H9 (cell line): ENCODE measurements at regions not wholly inside any gene's neighbourhood (a gene's known extent, or its start where the extent isn't known, plus 50 kb on each side); places are given as distances from the start of the nearest gene placed in this dataset.

ENCODE experiments used
- DNase-seq: peaks from one replicate; pipeline ENCODE4 v3.0.0-alpha.2; 2017
- H2AFZ ChIP-seq: one replicate; pipeline ENCODE4 v1.6.1; 2013; ENCODE audit warnings: mild to moderate bottlenecking, low read length, control low read depth, moderate library complexity
- H2AK5ac ChIP-seq: 2 replicates; pipeline ENCODE4 v1.6.1; 2013; ENCODE audit warnings: low read length, control low read depth, mixed read lengths; ENCODE audit not compliant: insufficient read length
- H2BK120ac ChIP-seq: one replicate; pipeline ENCODE4 v1.6.1; 2013; ENCODE audit warnings: low read depth, mild to moderate bottlenecking, low read length, control low read depth, inconsistent platforms; ENCODE audit not compliant: poor library complexity, severe bottlenecking
- H2BK12ac ChIP-seq: 2 replicates; pipeline ENCODE4 v1.6.1; 2013; ENCODE audit warnings: low read length, control low read depth, mixed read lengths, low read depth; ENCODE audit not compliant: insufficient read length
- H2BK15ac ChIP-seq: 2 replicates; pipeline ENCODE4 v1.6.1; 2013; ENCODE audit warnings: low read depth, low read length, control low read depth
- H2BK20ac ChIP-seq: one replicate; pipeline ENCODE4 v1.6.1; 2013; ENCODE audit warnings: low read depth, mild to moderate bottlenecking, low read length, control low read depth, inconsistent platforms; ENCODE audit not compliant: poor library complexity, severe bottlenecking
- H2BK5ac ChIP-seq: 2 replicates; pipeline ENCODE4 v1.6.1; 2013; ENCODE audit warnings: low read length, control low read depth, mixed read lengths; ENCODE audit not compliant: insufficient read length
- H3K14ac ChIP-seq: 2 replicates; pipeline ENCODE4 v1.6.1; 2013; ENCODE audit warnings: low read length, control low read depth; ENCODE audit not compliant: insufficient read depth
- H3K18ac ChIP-seq: 2 replicates; pipeline ENCODE4 v1.6.1; 2013; ENCODE audit warnings: low read depth, mild to moderate bottlenecking, mixed read lengths, low read length, control low read depth; ENCODE audit not compliant: insufficient read length
- H3K23ac ChIP-seq: 2 replicates; pipeline ENCODE4 v1.6.1; 2013; ENCODE audit warnings: low read length, control low read depth, mixed read lengths, low read depth; ENCODE audit not compliant: insufficient read length
- H3K23me2 ChIP-seq: 2 replicates; pipeline ENCODE4 v1.6.1; 2013; ENCODE audit warnings: low read depth, mild to moderate bottlenecking, mixed read lengths, low read length, control low read depth; ENCODE audit not compliant: insufficient read length, poor library complexity, severe bottlenecking
- H3K27ac ChIP-seq: 2 replicates; pipeline ENCODE4 v1.5.1; 2013; ENCODE audit warnings: low read length, control low read depth, mixed read lengths, low read depth; ENCODE audit not compliant: insufficient read length
- H3K27me3 ChIP-seq: 2 replicates; pipeline ENCODE4 v1.6.1; 2013; ENCODE audit warnings: low read length, control low read depth, inconsistent platforms; ENCODE audit not compliant: insufficient read depth
- H3K4ac ChIP-seq: 2 replicates; pipeline ENCODE4 v1.6.1; 2013; ENCODE audit warnings: low read depth, mild to moderate bottlenecking, control low read depth, inconsistent platforms, low read length, moderate library complexity
- H3K4me1 ChIP-seq: 2 replicates; pipeline ENCODE4 v1.6.1; 2013; ENCODE audit warnings: low read length, control low read depth, inconsistent platforms; ENCODE audit not compliant: insufficient read depth
- H3K4me2 ChIP-seq: 2 replicates; pipeline ENCODE4 v1.6.1; 2013; ENCODE audit warnings: low read length, control low read depth, mixed read lengths; ENCODE audit not compliant: insufficient read length, insufficient read depth
- H3K56ac ChIP-seq: 2 replicates; pipeline ENCODE4 v1.6.1; 2013; ENCODE audit warnings: low read depth, mild to moderate bottlenecking, mixed read lengths, low read length, control low read depth; ENCODE audit not compliant: insufficient read length
- H3K79me1 ChIP-seq: 2 replicates; pipeline ENCODE4 v1.6.1; 2013; ENCODE audit warnings: low read depth, mild to moderate bottlenecking, moderate library complexity, low read length, control low read depth, inconsistent platforms; ENCODE audit not compliant: insufficient read depth, poor library complexity, severe bottlenecking
- H3K79me2 ChIP-seq: 2 replicates; pipeline ENCODE4 v1.6.1; 2013; ENCODE audit warnings: low read length, control low read depth, inconsistent platforms; ENCODE audit not compliant: insufficient read depth
- H3K9ac ChIP-seq: 2 replicates; pipeline ENCODE4 v1.6.1; 2013; ENCODE audit warnings: low read length, control low read depth, mixed read lengths; ENCODE audit not compliant: insufficient read length; ENCODE audit errors: extremely low read depth
- H3K9me3 ChIP-seq: one replicate; pipeline ENCODE4 v1.6.1; 2013; ENCODE audit warnings: low read depth, low read length, inconsistent platforms; ENCODE audit not compliant: control insufficient read depth
- H3T11ph ChIP-seq: one replicate; pipeline ENCODE4 v1.6.1; 2013; ENCODE audit warnings: mild to moderate bottlenecking, low read length, control low read depth, inconsistent platforms
- H4K20me1 ChIP-seq: one replicate; pipeline ENCODE4 v1.6.1; 2013; ENCODE audit not compliant: control insufficient read depth, insufficient read length, insufficient read depth
- H4K5ac ChIP-seq: 2 replicates; pipeline ENCODE4 v1.6.1; 2013; ENCODE audit warnings: low read depth, mild to moderate bottlenecking, mixed read lengths, low read length, control low read depth; ENCODE audit not compliant: insufficient read length
- H4K8ac ChIP-seq: replicated peaks from 2 replicates; pipeline ENCODE4 v1.6.1; 2013; ENCODE audit warnings: low read length, control low read depth, mixed read lengths, low read depth; ENCODE audit not compliant: insufficient read length
- H4K91ac ChIP-seq: 2 replicates; pipeline ENCODE4 v1.6.1; 2013; ENCODE audit warnings: low read depth, mild to moderate bottlenecking, moderate library complexity, mixed read lengths, low read length, control low read depth; ENCODE audit not compliant: insufficient read length
- H3K27ac Mint-ChIP-seq, 3 experiments: 2 replicates in 2 of 3; 3 replicates in 1 of 3; pipeline ENCODE4 v1.8.0; 2020 to 2021; ENCODE audit warnings: mixed read lengths in 3 of 3, mild to moderate bottlenecking in 1 of 3, moderate library complexity in 1 of 3
- H3K27me3 Mint-ChIP-seq: 2 replicates; pipeline ENCODE4 v1.8.0; 2021; ENCODE audit warnings: low read depth, mild to moderate bottlenecking, moderate library complexity, mixed read lengths
- H3K36me3 Mint-ChIP-seq, 3 experiments: 2 replicates in 2 of 3; 3 replicates in 1 of 3; pipeline ENCODE4 v1.8.0; 2020 to 2021; ENCODE audit warnings: low read depth in 3 of 3, mixed read lengths in 3 of 3; ENCODE audit not compliant: insufficient read depth in 1 of 3
- H3K4me1 Mint-ChIP-seq, 2 experiments: 2 replicates each; pipeline ENCODE4 v1.8.0; 2020; ENCODE audit warnings: mixed read lengths in 2 of 2
- H3K4me3 Mint-ChIP-seq, 2 experiments: 2 replicates in 1 of 2; 3 replicates in 1 of 2; pipeline ENCODE4 v1.8.0; 2020 to 2021; ENCODE audit warnings: mild to moderate bottlenecking in 2 of 2, mixed read lengths in 2 of 2, moderate library complexity in 1 of 2
- H3K9me3 Mint-ChIP-seq, 2 experiments: 2 replicates in 1 of 2; 3 replicates in 1 of 2; pipeline ENCODE4 v1.8.0; 2020; ENCODE audit warnings: mild to moderate bottlenecking in 2 of 2, mixed read lengths in 2 of 2, moderate library complexity in 1 of 2
- WGBS: extraction: QIAGEN DNeasy Blood & Tissue Kit; methylation state at CpG from one replicate; pipeline ENCODE4 v1.1.7; 2013; ENCODE audit warnings: missing lambda C conversion rate, low lambda C conversion rate, mixed read lengths; ENCODE audit not compliant: insufficient read length; ENCODE audit errors: extremely low coverage; 5-methylcytosine and 5-hydroxymethylcytosine counted together
- TF ChIP-seq, protein P1 (sequence below): fragments of 200-600 bp; sonication (generic); conservative IDR thresholded peaks from 3 replicates; pipeline ENCODE4 v1.8.0; 2021; ENCODE audit warnings: antibody characterized with exemption, mild to moderate bottlenecking

GRCh38 chr11:103586756-103587155, 449.7 kb upstream of the DDI1 start:
- H2BK15ac ChIP-seq, result no peak overlapping the region

More at GRCh38 chr11:103586756-103587155, 449.7 kb upstream of the DDI1 start:
- Mint-ChIP-seq H3K36me3 (no peaks in the 10 kb centered on the region), H3K27ac (no peak overlapping the region), H3K27me3 (no peaks in the 10 kb centered on the region), H3K4me1 (peaks cover 2 to 15% of the 10 kb centered on the region in 2 experiments; a peak in 2 of 4 replicates), H3K9me3 (no peaks in the 10 kb centered on the region; a peak in 1 of 5 replicates), H3K4me3 (no peak overlapping the region)
- Histone ChIP-seq H3T11ph (no peak overlapping the region), H2BK12ac (no peak overlapping the region), H3K79me2 (no peaks in the 10 kb centered on the region), H3K23ac (no peak overlapping the region), H3K4ac (no peak overlapping the region), H3K14ac (no peak overlapping the region), H4K8ac (no peak overlapping the region), H3K9ac (no peak overlapping the region), H3K27ac (no peak overlapping the region), H3K27me3 (no peaks in the 10 kb centered on the region), H3K4me1 (no peaks in the 10 kb centered on the region), H3K23me2 (no peaks in the 10 kb centered on the region), H3K9me3 (no peaks in the 10 kb centered on the region), H2AK5ac (no peak overlapping the region), H2BK20ac (no peak overlapping the region), H4K20me1 (no peaks in the 10 kb centered on the region), H3K56ac (no peak overlapping the region), H2BK5ac (no peak overlapping the region), H3K79me1 (no peaks in the 10 kb centered on the region), H3K18ac (no peak overlapping the region), H2AFZ (no peak overlapping the region), H4K5ac (no peak overlapping the region), H3K4me2 (no peak overlapping the region), H4K91ac (no peak overlapping the region), H2BK120ac (no peak overlapping the region)
- WGBS, result no CpG with 5 or more reads among the region's 1 CpG
- TF ChIP-seq, protein P1, sequence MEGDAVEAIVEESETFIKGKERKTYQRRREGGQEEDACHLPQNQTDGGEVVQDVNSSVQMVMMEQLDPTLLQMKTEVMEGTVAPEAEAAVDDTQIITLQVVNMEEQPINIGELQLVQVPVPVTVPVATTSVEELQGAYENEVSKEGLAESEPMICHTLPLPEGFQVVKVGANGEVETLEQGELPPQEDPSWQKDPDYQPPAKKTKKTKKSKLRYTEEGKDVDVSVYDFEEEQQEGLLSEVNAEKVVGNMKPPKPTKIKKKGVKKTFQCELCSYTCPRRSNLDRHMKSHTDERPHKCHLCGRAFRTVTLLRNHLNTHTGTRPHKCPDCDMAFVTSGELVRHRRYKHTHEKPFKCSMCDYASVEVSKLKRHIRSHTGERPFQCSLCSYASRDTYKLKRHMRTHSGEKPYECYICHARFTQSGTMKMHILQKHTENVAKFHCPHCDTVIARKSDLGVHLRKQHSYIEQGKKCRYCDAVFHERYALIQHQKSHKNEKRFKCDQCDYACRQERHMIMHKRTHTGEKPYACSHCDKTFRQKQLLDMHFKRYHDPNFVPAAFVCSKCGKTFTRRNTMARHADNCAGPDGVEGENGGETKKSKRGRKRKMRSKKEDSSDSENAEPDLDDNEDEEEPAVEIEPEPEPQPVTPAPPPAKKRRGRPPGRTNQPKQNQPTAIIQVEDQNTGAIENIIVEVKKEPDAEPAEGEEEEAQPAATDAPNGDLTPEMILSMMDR, result no peak
- DNase-seq, result no peak
